A549 (cell line): ENCODE measurements at regions not wholly inside any gene's neighbourhood (a gene's known extent, or its start where the extent isn't known, plus 50 kb on each side); places are given as distances from the start of the nearest gene placed in this dataset.

Source experiments
- ATAC-seq, 2 experiments: fragments of 200-7000 bp in 1 of 2; fragments of >200 bp in 1 of 2; cut with Nextera tagmentation in 1 of 2; cut with Tn5 transposase in 1 of 2; 3 replicates each; pipeline versions ENCODE4 v1.8.0 to v1.9.1; 2018 to 2020; ENCODE audit warnings: mild to moderate bottlenecking in 1 of 2, moderate library complexity in 1 of 2
- CTCF ChIA-PET: fragments of 300-600 bp; sonication (Branson Sonifier 250); formaldehyde crosslinking; extraction: SDS; loops from one replicate; lab custom pipeline; 2021; ENCODE audit warnings: antibody characterized with exemption, inconsistent platforms; lab: Yijun Ruan, JAX
- POLR2A ChIA-PET: fragments of 350-600 bp; formaldehyde crosslinking; extraction: SDS; loops from one replicate; lab custom pipeline; 2021; ENCODE audit warnings: antibody characterized with exemption, inconsistent platforms; lab: Yijun Ruan, JAX
- DNase-seq, 2 experiments: peaks; one replicate each; pipeline versions ENCODE4 v3.0.0 to v3.0.0-alpha.2; 2011 to 2016; ENCODE audit warnings: low read depth in 1 of 2, low spot score in 1 of 2
- FAIRE-seq: peaks from 2 replicates; lab custom pipeline; 2011; peaks lifted over from hg19 to GRCh38; lab: Jason Lieb, UNC
- H3K27ac ChIP-seq, 2 experiments: fragments of >200 bp; sonication (Bioruptor Twin); formaldehyde crosslinking; 3 replicates each; pipeline ENCODE4 v1.5.1; 2016 to 2017
- H3K4me1 ChIP-seq: fragments of >200 bp; sonication (Bioruptor Twin); formaldehyde crosslinking; 3 replicates; pipeline ENCODE4 v1.6.1; 2016
- H3K4me2 ChIP-seq: fragments of >200 bp; sonication (Bioruptor Twin); formaldehyde crosslinking; 3 replicates; pipeline ENCODE4 v1.6.1; 2016
- H3K4me3 ChIP-seq: fragments of >200 bp; sonication (Bioruptor Twin); formaldehyde crosslinking; 3 replicates; pipeline ENCODE4 v1.5.1; 2016
- H3K9me3 ChIP-seq: fragments of >200 bp; sonication (Bioruptor Twin); formaldehyde crosslinking; 3 replicates; pipeline ENCODE4 v1.6.1; 2016
- ATOH8 ChIP-seq: fragments of 250-450 bp; sonication (Bioruptor Pico); IDR thresholded peaks from 2 replicates; pipeline ENCODE4 v1.5.0; 2020; ENCODE audit warnings: low read depth, mild to moderate bottlenecking, moderate library complexity
- CTCF ChIP-seq: fragments of >200 bp; sonication (Bioruptor Twin); formaldehyde crosslinking; IDR thresholded peaks from 3 replicates; pipeline ENCODE4 v1.5.1; 2016
- E2F6 ChIP-seq: IDR thresholded peaks from 2 replicates; pipeline ENCODE4 v1.6.1; 2012; ENCODE audit warnings: low read depth, borderline replicate concordance
- EHF ChIP-seq: fragments of 250-450 bp; sonication (Bioruptor Pico); IDR thresholded peaks from 2 replicates; pipeline ENCODE4 v1.5.0; 2020; ENCODE audit warnings: mild to moderate bottlenecking
- EP300 ChIP-seq, 2 experiments: fragments of >200 bp; sonication (Bioruptor Twin); formaldehyde crosslinking; IDR thresholded peaks; 2 replicates in 1 of 2; 3 replicates in 1 of 2; pipeline ENCODE4 v1.6.1; 2016 to 2017
- ESRRA ChIP-seq: fragments of 150-350 bp; IDR thresholded peaks from 2 replicates; pipeline ENCODE4 v1.6.1; 2014; ENCODE audit warnings: mild to moderate bottlenecking, low read length, borderline replicate concordance
- HDAC2 ChIP-seq: fragments of 200-600 bp; sonication (generic); IDR thresholded peaks from 2 replicates; pipeline ENCODE4 v1.6.1; 2016
- HES2 ChIP-seq: fragments of >200 bp; sonication (Bioruptor Twin); formaldehyde crosslinking; IDR thresholded peaks from 2 replicates; pipeline ENCODE4 v1.6.1; 2016
- HOXA7 ChIP-seq: fragments of 250-450 bp; sonication (Bioruptor Pico); IDR thresholded peaks from 2 replicates; pipeline ENCODE4 v1.5.0; 2020; ENCODE audit warnings: mild to moderate bottlenecking, moderate library complexity
- HOXB5 ChIP-seq: fragments of 250-450 bp; sonication (Bioruptor Pico); IDR thresholded peaks from 2 replicates; pipeline ENCODE4 v1.5.0; 2020; ENCODE audit warnings: mild to moderate bottlenecking, moderate library complexity
- KDM1A ChIP-seq: fragments of 200-600 bp; sonication (generic); IDR thresholded peaks from 2 replicates; pipeline ENCODE4 v1.6.1; 2016; ENCODE audit warnings: low read depth, mild to moderate bottlenecking
- KDM5A ChIP-seq: fragments of 200-600 bp; sonication (generic); IDR thresholded peaks from 2 replicates; pipeline ENCODE4 v1.6.1; 2016; ENCODE audit warnings: antibody characterized with exemption, mild to moderate bottlenecking
- MAFK ChIP-seq: fragments of 450-650 bp; IDR thresholded peaks from 2 replicates; pipeline ENCODE4 v1.6.1; 2014; ENCODE audit not compliant: partially characterized antibody
- MAX ChIP-seq: IDR thresholded peaks from 2 replicates; pipeline ENCODE4 v1.6.1; 2012
- MAZ ChIP-seq: fragments of 150-350 bp; IDR thresholded peaks from 2 replicates; pipeline ENCODE4 v1.6.1; 2014; ENCODE audit warnings: antibody characterized with exemption, low read depth, low read length, borderline replicate concordance
- NFE2L2 ChIP-seq: fragments of 150-350 bp; conservative IDR thresholded peaks from 2 replicates; pipeline ENCODE4 v1.6.1; 2014; ENCODE audit warnings: low read length
- PBX3 ChIP-seq: IDR thresholded peaks from 2 replicates; pipeline ENCODE4 v1.6.1; 2012
- PHF8 ChIP-seq: fragments of 200-600 bp; sonication (generic); IDR thresholded peaks from 2 replicates; pipeline ENCODE4 v1.6.1; 2016; ENCODE audit warnings: low read depth, mild to moderate bottlenecking, antibody characterized with exemption, moderate library complexity, borderline replicate concordance
- RCOR1 ChIP-seq: fragments of 150-350 bp; IDR thresholded peaks from 2 replicates; pipeline ENCODE4 v1.6.1; 2014; ENCODE audit warnings: antibody characterized with exemption, low read length, low read depth
- REST ChIP-seq: fragments of 200-600 bp; sonication (generic); IDR thresholded peaks from 2 replicates; pipeline ENCODE4 v1.6.1; 2016; ENCODE audit warnings: antibody characterized with exemption, mild to moderate bottlenecking, moderate library complexity
- RFX5 ChIP-seq: fragments of 450-650 bp; IDR thresholded peaks from 2 replicates; pipeline ENCODE4 v1.7.1; 2014; ENCODE audit warnings: antibody characterized with exemption, mild to moderate bottlenecking, moderate library complexity
- TP53 ChIP-seq: fragments of 250-450 bp; sonication (Bioruptor Pico); IDR thresholded peaks from 2 replicates; pipeline ENCODE4 v1.5.0; 2021; ENCODE audit warnings: mild to moderate bottlenecking, moderate library complexity
- USF2 ChIP-seq: fragments of 450-650 bp; IDR thresholded peaks from 2 replicates; pipeline ENCODE4 v1.6.1; 2014; ENCODE audit warnings: antibody characterized with exemption
- WGBS: methylation state at CpG from one replicate; pipeline ENCODE4 v1.1.6; 2017; ENCODE audit errors: missing lambda C conversion rate; 5-methylcytosine and 5-hydroxymethylcytosine counted together

- no peaks in the 10 kb centered on the region; the same call in 2 of the 3 replicates for H3K9me3 ChIP-seq
- H3K4me1 ChIP-seq = no peaks in the 10 kb centered on the region
- no peak overlapping the region for H3K4me3 ChIP-seq
- no peak for DNase-seq
- no peak for ATAC-seq
- POLR2A ChIA-PET = no interaction called here
- CTCF ChIA-PET = no interaction called here
- H3K4me2 ChIP-seq = no peak overlapping the region
- TF ChIP-seq HOXB5 (CRISPR knock-in tag) = no peak
- no peak for TF ChIP-seq ESRRA
- no peak for TF ChIP-seq HES2
- no peak for TF ChIP-seq E2F6
- no peak for FAIRE-seq
- no peak overlapping the region for H3K27ac ChIP-seq
Observed at GRCh38 chr5:68755293-68755692, 338.5 kb upstream of the SLC30A5 start.

- H3K4me2 ChIP-seq = no peak overlapping the region
- ChIA-PET POLR2A (no interaction called here), CTCF (no interaction called here)
- FAIRE-seq (no peak), DNase-seq (no peak), ATAC-seq (no peak)
- H3K4me1 ChIP-seq = no peaks in the 10 kb centered on the region
- H3K4me3 ChIP-seq = no peak overlapping the region
- WGBS = 3% methylated on average over 1 of the region's 1 CpG
- TF ChIP-seq HDAC2 = no peak
- TF ChIP-seq RFX5 = no peak
- no peak for TF ChIP-seq USF2
- no peak for TF ChIP-seq KDM1A
- TF ChIP-seq KDM5A = no peak
- no peak for TF ChIP-seq PHF8
- no peak for TF ChIP-seq HOXA7
- no peak for TF ChIP-seq TP53 (CRISPR knock-in tag)
- TF ChIP-seq PBX3 = no peak
- no peak for TF ChIP-seq HOXB5 (CRISPR knock-in tag)
- TF ChIP-seq EHF (CRISPR knock-in tag) = no peak
- no peak for TF ChIP-seq RCOR1
- TF ChIP-seq REST = no peak
- no peak for TF ChIP-seq CTCF
- TF ChIP-seq MAX = no peak
- TF ChIP-seq EP300 (IDR thresholded peaks at IDR 0.05) = no peak
- no peak for TF ChIP-seq MAFK
- no peak for TF ChIP-seq MAZ
- TF ChIP-seq NFE2L2 = no peak
- no peak for TF ChIP-seq ATOH8 (CRISPR knock-in tag)
- H3K27ac ChIP-seq = no peak overlapping the region
- H3K9me3 ChIP-seq = no peaks in the 10 kb centered on the region; the same call in 2 of the 3 replicates
Observed at GRCh38 chr5:68757006-68757405, 336.8 kb upstream of the SLC30A5 start.
